Choroid plexus epithelial cell (primary cell): ENCODE measurements at regions not wholly inside any gene's neighbourhood (a gene's known extent, or its start where the extent isn't known, plus 50 kb on each side); places are given as distances from the start of the nearest gene placed in this dataset.

Experiments used
- DNase-seq: peaks from one replicate; pipeline ENCODE4 v3.0.0-alpha.2; 2010; ENCODE audit warnings: low read depth
- H3K4me3 ChIP-seq: 2 replicates; pipeline ENCODE4 v1.5.1; 2011; ENCODE audit warnings: low read depth, mild to moderate bottlenecking, control low read depth, low read length, moderate library complexity
- CTCF ChIP-seq: conservative IDR thresholded peaks from 2 replicates; pipeline ENCODE4 v1.5.1; 2011; ENCODE audit warnings: low read depth, mild to moderate bottlenecking, control low read depth, inconsistent platforms, low read length, moderate library complexity

- no peak for TF ChIP-seq CTCF
- DNase-seq: peak; percentile 33
- no peak overlapping the region for H3K4me3 ChIP-seq
These were observed 121.1 kb downstream of the HGF start for GRCh38 chr7:81648716-81649115.

GRCh38 chr7:81645435-81645834, 124.4 kb downstream of the HGF start:
- no peak for TF ChIP-seq CTCF
- H3K4me3 ChIP-seq: no peak overlapping the region
- no peak for DNase-seq

- TF ChIP-seq CTCF: no peak
- H3K4me3 ChIP-seq: no peak overlapping the region
- no peak for DNase-seq
These were observed 128.0 kb downstream of the HGF start for GRCh38 chr7:81641873-81642272.

GRCh38 chr7:81638198-81638597, 131.6 kb downstream of the HGF start:
- TF ChIP-seq CTCF: no peak
- DNase-seq: peak; percentile 89
- no peak overlapping the region for H3K4me3 ChIP-seq

- TF ChIP-seq CTCF: no peak
- no peak for DNase-seq
- H3K4me3 ChIP-seq: no peak overlapping the region
These were observed 132.3 kb downstream of the HGF start for GRCh38 chr7:81637534-81637933.

GRCh38 chr7:81632418-81632817, 137.4 kb downstream of the HGF start:
- peak; percentile 78 for DNase-seq
- no peak overlapping the region for H3K4me3 ChIP-seq
- TF ChIP-seq CTCF: no peak

- no peak for DNase-seq
- H3K4me3 ChIP-seq: no peak overlapping the region
- no peak for TF ChIP-seq CTCF
These were observed 139.2 kb downstream of the HGF start for GRCh38 chr7:81630600-81630999.
